Sciatic nerve (tissue), 2 donors: ENCODE measurements at regions not wholly inside any gene's neighbourhood (a gene's known extent, or its start where the extent isn't known, plus 50 kb on each side); places are given as distances from the start of the nearest gene placed in this dataset.

ENCODE experiments used
- ATAC-seq: fragments of 200-7000 bp; cut with Tn5 transposase; one replicate; pipeline ENCODE4 v1.9.1; 2020; ENCODE audit warnings: mild to moderate bottlenecking, moderate library complexity
- DNase-seq: peaks from one replicate; pipeline ENCODE4 v3.0.0-alpha.2; 2020; ENCODE audit warnings: low spot score
- intact Hi-C: fragments of 100-400 bp; cut with DNase I; formaldehyde crosslinking; loops from one replicate; pipeline ENCODE4 v1.14.2; 2022
- donor health status: DM: no; HTN: no; CAD: no.
- donor health status: DM: no; HTN: no; CAD: no.

DNA sequence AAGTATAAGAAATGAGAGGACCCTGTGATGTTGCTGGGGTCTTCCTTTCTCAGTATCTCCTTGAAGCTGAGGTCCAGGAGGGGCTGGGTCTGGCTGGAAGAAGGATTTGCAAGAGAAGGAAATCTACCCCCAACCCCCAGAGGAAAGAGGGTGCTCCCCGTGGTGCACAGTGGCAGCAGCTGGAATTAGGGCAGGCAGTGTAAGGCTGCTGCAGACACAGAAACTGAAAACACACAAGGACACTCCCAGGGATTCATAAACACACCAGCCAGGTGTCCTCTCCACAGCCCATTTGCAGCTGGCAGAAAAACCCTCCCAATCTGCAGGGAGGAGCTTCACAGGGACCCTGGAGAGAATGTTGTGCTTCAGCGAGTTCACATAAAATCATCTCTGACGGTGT lies 297.2 kb downstream of the CDH26 start:
- ATAC-seq = no peak
- DNase-seq = no peak
- intact Hi-C loops = no loop called here

- intact Hi-C loops = no loop called here
- no peak for ATAC-seq
- no peak for DNase-seq
These were observed 297.6 kb downstream of the CDH26 start for GRCh38 chr20:60255866-60256265.

GRCh38 chr20:60256811-60257210 lies 298.6 kb downstream of the CDH26 start:
- DNase-seq (no peak), ATAC-seq (no peak)
- intact Hi-C loops = no loop called here

DNA sequence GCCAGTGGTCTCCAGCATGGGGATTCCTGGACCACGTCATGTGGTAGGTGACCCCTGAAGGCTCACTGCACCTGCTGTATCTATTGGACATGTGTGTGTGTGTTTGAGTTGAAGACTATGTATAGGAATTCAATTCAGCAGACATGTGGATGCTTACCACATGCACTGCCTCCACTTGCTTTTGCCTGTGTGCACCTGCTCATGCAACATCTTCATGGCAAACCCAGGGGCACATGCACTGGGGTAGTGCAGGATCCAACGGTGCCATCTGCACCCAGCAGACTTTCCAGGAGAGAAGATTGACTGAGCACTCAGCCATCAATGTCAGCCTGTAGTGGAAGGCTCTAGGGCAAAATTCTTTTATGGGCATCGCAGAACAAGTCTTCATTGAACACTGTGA lies 299.4 kb downstream of the CDH26 start:
- ATAC-seq = no peak
- DNase-seq = no peak
- intact Hi-C loops = no loop called here

DNA sequence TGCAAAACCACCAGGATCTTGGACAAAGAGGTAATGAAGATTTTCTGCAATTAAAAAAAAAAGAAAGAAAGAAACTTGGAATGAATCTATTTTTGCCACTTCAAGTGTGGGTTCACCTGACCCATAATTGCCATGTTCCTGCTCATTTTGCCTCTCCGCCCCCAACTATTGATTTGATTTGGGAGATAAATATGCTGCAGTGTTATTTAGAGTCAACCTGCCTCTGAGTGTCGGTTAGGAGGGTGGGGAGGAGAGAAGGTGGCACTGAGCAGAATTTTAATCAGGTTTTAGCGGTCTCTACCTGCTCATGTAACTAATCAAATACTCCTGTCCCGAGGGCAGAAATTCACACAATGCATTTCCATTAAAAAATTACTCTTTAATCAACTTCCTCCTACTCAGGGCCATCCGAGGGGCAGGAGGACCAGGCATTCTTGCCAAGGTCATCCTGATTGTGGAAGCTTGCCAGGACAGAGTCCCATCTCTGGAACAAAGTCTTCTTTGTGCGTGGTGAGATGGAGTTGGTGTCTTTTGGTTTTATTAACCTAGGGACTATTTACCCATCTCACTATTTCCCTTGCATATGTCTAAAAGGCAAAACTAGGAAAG lies 300.1 kb downstream of the CDH26 start:
- DNase-seq = no peak
- intact Hi-C loops = no loop called here
- ATAC-seq = peak; percentile 47

- ATAC-seq = no peak
- intact Hi-C loops = no loop called here
These were observed 303.1 kb downstream of the CDH26 start for GRCh38 chr20:60261333-60261732.

DNA sequence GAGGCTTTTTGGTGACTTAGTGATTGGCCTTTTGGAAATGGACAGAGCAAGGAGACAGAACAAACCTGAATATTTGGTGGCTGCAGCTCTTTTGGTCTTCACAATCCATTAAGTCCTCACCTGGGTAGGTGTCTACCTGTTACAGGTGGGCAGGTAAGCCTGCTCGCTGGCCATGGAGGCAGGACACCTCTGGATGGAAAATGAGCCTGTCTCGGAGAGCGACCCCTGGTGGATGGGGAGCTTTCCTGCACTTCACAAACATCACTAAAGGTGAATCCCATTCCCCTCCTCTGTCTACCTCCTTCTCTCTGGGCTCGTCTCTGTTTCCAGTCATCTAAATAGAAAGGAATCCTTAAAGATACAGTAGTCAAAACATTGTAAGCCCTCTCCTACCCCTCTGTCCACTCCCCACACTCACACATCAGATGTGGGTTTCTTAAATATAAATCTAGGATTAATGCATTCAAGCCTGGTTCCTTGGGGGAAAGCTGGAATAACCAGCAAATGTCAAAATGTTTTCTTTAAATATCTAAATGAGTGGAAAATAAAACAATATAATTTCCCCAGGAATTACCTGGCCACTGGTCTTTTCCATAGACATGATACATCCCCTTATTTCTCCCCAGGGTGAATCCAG lies 304.9 kb downstream of the CDH26 start:
- DNase-seq = no peak
- intact Hi-C loops = no loop called here
- ATAC-seq = no peak

More at GRCh38 chr20:60261333-60261732, 303.1 kb downstream of the CDH26 start:
- DNase-seq = no peak

DNA sequence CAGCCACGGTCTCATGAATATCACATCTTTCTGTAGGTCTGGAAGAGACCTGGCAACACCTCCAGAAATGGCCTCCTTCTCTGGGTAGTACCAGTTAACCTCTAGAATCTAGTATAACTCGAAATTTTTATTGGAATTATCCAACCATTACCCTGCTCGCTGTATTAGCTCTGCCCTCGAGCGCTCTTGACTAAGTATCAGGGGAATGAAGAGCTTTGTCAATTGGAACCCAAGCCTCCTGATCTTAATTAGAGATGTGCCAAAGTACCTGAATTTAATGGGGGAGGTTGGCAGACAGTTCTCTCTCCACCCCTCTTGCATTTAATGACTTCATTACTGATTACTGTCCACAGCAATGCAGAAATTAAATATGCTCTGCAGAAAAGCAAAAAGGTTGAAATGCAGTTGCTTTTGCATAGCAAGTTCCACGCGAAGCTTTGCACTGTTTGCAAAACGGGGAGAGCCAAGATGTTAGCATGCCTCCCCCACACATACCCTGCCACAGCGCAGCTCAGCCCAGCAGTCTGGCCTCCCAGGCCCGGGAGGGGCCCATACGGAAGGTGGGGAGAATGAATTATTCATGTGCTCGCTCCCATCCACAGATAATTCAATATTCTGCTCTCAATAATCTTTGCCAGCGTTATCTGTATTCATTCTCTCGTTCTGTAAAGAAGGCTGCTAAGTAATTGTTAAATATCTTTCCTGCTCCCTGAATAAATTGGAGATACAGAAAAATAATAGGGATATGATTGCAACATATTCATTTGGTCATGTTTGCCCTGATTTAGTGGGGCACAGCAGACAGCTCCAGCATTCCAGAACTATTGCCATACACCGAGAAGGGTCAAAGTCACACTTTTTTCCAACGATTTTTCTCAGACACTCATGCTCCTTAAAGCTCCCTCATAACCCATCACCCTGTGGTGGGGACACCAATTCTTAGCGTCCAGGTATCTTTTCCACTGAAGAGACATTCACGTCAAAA lies 305.8 kb downstream of the CDH26 start:
- DNase-seq (no peak), ATAC-seq (no peak)
- intact Hi-C loops = no loop called here

DNA sequence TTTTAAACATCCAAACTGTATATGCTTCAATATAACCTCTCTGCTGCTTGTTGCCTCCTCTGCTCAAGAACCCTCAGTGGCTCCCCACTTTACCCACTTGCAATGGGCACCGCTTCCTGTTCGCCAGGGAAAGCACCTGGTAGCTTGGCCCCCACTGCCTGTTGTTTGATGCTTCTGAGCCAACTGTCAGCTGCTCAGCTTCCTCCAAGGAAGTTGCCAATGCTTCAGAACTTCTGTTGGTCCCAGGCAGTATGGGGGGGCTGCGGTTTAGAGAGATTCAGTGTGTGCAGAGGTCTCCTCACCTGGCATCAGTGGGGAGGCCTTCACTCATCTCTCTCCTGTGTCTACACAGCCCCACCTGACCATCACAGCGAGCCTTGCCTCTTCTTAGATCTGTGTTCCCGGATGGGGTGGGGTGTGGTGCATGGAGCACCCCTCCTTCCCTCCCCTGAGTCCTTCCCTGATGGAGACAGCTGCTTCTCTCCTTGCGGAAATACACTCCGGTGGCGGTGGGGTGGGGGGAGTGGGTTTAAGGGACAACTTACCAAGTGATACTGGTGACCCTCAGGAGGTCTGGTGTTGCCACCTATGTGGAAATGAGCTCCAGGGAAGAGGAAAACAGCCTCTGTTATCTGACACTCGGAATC lies 308.1 kb downstream of the CDH26 start:
- DNase-seq = no peak
- intact Hi-C loops = no loop called here
- no peak for ATAC-seq

- no peak for ATAC-seq
- intact Hi-C loops = no loop called here
- DNase-seq = no peak
These were observed 310.3 kb downstream of the CDH26 start for GRCh38 chr20:60268491-60268890.

GRCh38 chr20:60269573-60270162 lies 311.4 kb downstream of the CDH26 start:
- ATAC-seq = no peak
- no peak for DNase-seq
- intact Hi-C loops = no loop called here

GRCh38 chr20:60270341-60270740 lies 312.1 kb downstream of the CDH26 start:
- no peak for ATAC-seq
- no peak for DNase-seq
- intact Hi-C loops = no loop called here

- intact Hi-C loops = no loop called here
- no peak for DNase-seq
- ATAC-seq = no peak
These were observed 313.4 kb downstream of the CDH26 start for GRCh38 chr20:60271597-60271996.

GRCh38 chr20:60272790-60273189 lies 314.6 kb downstream of the CDH26 start:
- no peak for ATAC-seq
- no peak for DNase-seq
- intact Hi-C loops = no loop called here

- DNase-seq = no peak
- no peak for ATAC-seq
- intact Hi-C loops = no loop called here
These were observed 316.5 kb downstream of the CDH26 start for GRCh38 chr20:60274717-60275116.

GRCh38 chr20:60281295-60281694 lies 323.1 kb downstream of the CDH26 start:
- intact Hi-C loops = loop anchor here (1.0 kb wide), 1 partner anchor 66 kb away; no protein-coding TSS in a partner anchor
- no peak for ATAC-seq
- no peak for DNase-seq

DNA sequence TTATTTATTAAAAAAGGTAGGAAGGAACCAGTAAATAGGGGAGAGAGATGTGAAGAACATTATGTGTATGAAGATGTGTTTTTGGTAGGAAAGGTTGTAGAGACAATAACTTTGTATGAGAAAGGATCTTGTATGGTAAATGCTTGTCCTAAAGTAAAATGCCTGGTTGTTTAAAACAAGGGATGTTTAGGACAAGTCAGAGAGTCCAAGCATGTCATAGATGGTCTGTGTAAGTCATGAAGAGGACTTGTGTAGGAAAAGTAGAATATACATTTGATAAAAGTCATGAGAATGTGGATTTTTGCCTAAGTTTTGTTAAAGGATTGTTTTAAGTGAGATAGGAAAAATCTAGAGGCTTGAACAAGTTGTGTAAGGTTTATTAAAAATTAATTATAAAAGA lies 325.1 kb downstream of the CDH26 start:
- intact Hi-C loops = no loop called here
- ATAC-seq = no peak
- no peak for DNase-seq

GRCh38 chr20:60286764-60287163 lies 328.5 kb downstream of the CDH26 start:
- ATAC-seq (no peak), DNase-seq (no peak)
- intact Hi-C loops = no loop called here

DNA sequence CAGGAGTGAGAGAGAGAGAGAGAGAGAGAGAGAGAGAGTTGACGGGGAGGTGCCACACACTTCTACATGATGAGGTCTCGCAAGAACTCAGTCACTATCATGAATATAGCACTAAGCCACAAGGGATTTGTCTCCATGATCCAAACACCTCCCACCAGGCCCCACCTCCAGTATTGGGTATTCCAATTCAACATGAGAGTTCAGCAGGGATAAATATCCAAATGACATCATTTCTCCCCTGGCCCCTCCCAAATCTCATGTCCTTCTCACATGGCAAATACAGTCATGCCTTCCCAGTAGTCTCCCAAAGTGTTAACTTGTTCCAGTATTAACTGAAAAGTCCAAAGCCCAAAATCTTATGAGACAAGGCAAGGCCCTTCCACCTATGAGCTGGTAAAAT lies 330.7 kb downstream of the CDH26 start:
- intact Hi-C loops = no loop called here
- no peak for ATAC-seq
- no peak for DNase-seq
